GM06990 (cell line): ENCODE measurements at regions not wholly inside any gene's neighbourhood (a gene's known extent, or its start where the extent isn't known, plus 50 kb on each side); places are given as distances from the start of the nearest gene placed in this dataset.

ENCODE experiments used
- DNase-seq: peaks from one replicate; pipeline ENCODE4 v3.0.0-alpha.2; 2011; ENCODE audit not compliant: insufficient read length; ENCODE audit errors: extremely low read depth
- H3K27me3 ChIP-seq: replicated peaks from 2 replicates; pipeline ENCODE4 v1.6.0; 2011; ENCODE audit warnings: low read length; ENCODE audit not compliant: control insufficient read depth, insufficient read depth
- H3K36me3 ChIP-seq: 2 replicates; pipeline ENCODE4 v1.5.1; 2011; ENCODE audit warnings: low read length; ENCODE audit not compliant: control insufficient read depth, insufficient read depth
- H3K4me3 ChIP-seq: replicated peaks from 2 replicates; pipeline ENCODE4 v1.5.1; 2011; ENCODE audit warnings: low read depth, mild to moderate bottlenecking, control low read depth, low read length
- TF ChIP-seq, protein P1 (sequence below): IDR thresholded peaks from 2 replicates; pipeline ENCODE4 v1.5.1; 2011; ENCODE audit warnings: low read length, control low read depth, mild to moderate bottlenecking, inconsistent platforms; ENCODE audit not compliant: insufficient read depth, poor library complexity, severe bottlenecking

GRCh38 chr2:47255794-47256193 lies 79.5 kb upstream of the CALM2 start:
- H3K36me3 ChIP-seq, result no peaks in the 10 kb centered on the region
- H3K4me3 ChIP-seq, result no peak overlapping the region
- H3K27me3 ChIP-seq, result no peaks in the 10 kb centered on the region; the same call in 1 of the 2 replicates
- no peak for DNase-seq
- TF ChIP-seq, protein P1, sequence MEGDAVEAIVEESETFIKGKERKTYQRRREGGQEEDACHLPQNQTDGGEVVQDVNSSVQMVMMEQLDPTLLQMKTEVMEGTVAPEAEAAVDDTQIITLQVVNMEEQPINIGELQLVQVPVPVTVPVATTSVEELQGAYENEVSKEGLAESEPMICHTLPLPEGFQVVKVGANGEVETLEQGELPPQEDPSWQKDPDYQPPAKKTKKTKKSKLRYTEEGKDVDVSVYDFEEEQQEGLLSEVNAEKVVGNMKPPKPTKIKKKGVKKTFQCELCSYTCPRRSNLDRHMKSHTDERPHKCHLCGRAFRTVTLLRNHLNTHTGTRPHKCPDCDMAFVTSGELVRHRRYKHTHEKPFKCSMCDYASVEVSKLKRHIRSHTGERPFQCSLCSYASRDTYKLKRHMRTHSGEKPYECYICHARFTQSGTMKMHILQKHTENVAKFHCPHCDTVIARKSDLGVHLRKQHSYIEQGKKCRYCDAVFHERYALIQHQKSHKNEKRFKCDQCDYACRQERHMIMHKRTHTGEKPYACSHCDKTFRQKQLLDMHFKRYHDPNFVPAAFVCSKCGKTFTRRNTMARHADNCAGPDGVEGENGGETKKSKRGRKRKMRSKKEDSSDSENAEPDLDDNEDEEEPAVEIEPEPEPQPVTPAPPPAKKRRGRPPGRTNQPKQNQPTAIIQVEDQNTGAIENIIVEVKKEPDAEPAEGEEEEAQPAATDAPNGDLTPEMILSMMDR, result no peak

GRCh38 chr2:47254464-47254863 lies 78.2 kb upstream of the CALM2 start:
- no peak for DNase-seq
- no peaks in the 10 kb centered on the region for H3K27me3 ChIP-seq
- TF ChIP-seq, protein P1, result no peak
- no peaks in the 10 kb centered on the region for H3K36me3 ChIP-seq
- no peak overlapping the region for H3K4me3 ChIP-seq

GRCh38 chr2:47253447-47253846 lies 77.1 kb upstream of the CALM2 start:
- TF ChIP-seq, protein P1, result no peak
- no peak for DNase-seq
- Histone ChIP-seq H3K4me3 (no peak overlapping the region), H3K36me3 (no peaks in the 10 kb centered on the region), H3K27me3 (no peaks in the 10 kb centered on the region)

GRCh38 chr2:47251404-47251675 lies 75.0 kb upstream of the CALM2 start:
- Histone ChIP-seq H3K36me3 (no peaks in the 10 kb centered on the region), H3K27me3 (no peaks in the 10 kb centered on the region), H3K4me3 (no peak overlapping the region)
- TF ChIP-seq, protein P1, result no peak
- DNase-seq, result no peak

DNA sequence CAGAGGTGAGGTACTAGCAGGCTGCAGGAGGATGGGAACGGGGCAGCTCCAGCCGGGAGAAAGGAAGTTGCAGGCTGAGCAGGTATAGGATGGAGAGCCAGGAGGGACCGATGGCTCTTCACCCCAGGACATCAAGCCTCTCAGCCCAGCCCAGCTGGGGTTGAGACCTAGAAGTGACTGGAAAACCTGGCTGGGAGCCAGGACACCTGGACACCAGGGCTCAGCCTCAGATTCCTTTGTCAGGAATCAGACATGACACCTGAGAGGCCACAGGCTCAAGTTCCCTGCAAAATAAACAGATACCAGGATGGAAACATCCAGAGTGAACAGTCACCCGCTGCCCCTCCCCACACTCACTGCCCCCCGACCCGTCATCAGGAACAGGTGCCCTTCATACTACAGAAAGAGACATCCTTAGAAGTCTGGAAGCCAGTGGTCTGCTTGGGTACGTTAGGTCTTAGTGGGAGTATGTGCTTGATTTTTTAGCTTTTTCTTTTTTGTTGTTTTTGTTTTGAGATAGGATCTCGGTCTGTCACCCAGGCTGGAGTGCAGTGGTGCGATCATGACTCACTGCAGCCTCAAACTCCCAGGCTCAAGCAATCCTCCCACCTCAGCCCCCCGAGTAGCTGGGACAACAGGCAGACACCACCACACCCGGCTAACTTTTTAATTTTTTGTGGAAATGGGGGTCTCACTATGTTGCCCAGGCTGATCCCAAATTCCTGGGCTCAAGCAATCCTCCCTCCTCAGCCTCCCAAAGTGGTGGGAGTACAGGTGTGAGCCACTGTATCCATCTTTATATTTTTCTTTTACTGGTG lies 74.5 kb upstream of the CALM2 start:
- H3K27me3 ChIP-seq, result no peaks in the 10 kb centered on the region
- no peak overlapping the region for H3K4me3 ChIP-seq
- H3K36me3 ChIP-seq, result no peaks in the 10 kb centered on the region
- no peak for DNase-seq
- TF ChIP-seq, protein P1, result no peak

GRCh38 chr2:47249931-47250330 lies 73.6 kb upstream of the CALM2 start:
- DNase-seq, result no peak
- H3K36me3 ChIP-seq, result no peaks in the 10 kb centered on the region
- no peak overlapping the region for H3K4me3 ChIP-seq
- no peaks in the 10 kb centered on the region for H3K27me3 ChIP-seq
- TF ChIP-seq, protein P1, result no peak
